Ascending aorta (tissue), 2 donors: ENCODE measurements at regions not wholly inside any gene's neighbourhood (a gene's known extent, or its start where the extent isn't known, plus 50 kb on each side); places are given as distances from the start of the nearest gene placed in this dataset.

ENCODE experiments used
- DNase-seq, 2 donors: peaks; one replicate each; pipeline ENCODE4 v3.0.0-alpha.2; 2019; ENCODE audit warnings: low spot score in 2 of 2
- H3K27ac ChIP-seq, 2 donors: fragments of 200-600 bp; sonication (generic); one replicate each; pipeline ENCODE4 v1.5.1; 2016 to 2017; ENCODE audit warnings: mild to moderate bottlenecking in 1 of 2
- H3K27me3 ChIP-seq: fragments of 200-600 bp; sonication (generic); one replicate; pipeline ENCODE4 v1.5.1; 2017
- H3K36me3 ChIP-seq, 2 donors: fragments of 200-600 bp; sonication (generic); one replicate each; pipeline ENCODE4 v1.5.1; 2016
- H3K4me1 ChIP-seq, 2 donors: fragments of 200-600 bp; sonication (generic); one replicate each; pipeline ENCODE4 v1.5.1; 2016 to 2017; ENCODE audit warnings: mild to moderate bottlenecking in 1 of 2
- H3K4me3 ChIP-seq, 2 donors: fragments of 200-600 bp; sonication (generic); one replicate each; pipeline ENCODE4 v1.5.1; 2016 to 2017; ENCODE audit warnings: mild to moderate bottlenecking in 1 of 2
- H3K9me3 ChIP-seq, 2 donors: fragments of 200-600 bp; sonication (generic); one replicate each; pipeline ENCODE4 v1.5.1; 2016
- CTCF ChIP-seq, 3 experiments: fragments of 200-600 bp in 2 of 3; fragments of 450-650 bp in 1 of 3; sonication (generic) in 2 of 3; IDR thresholded peaks; one replicate each; pipeline ENCODE4 v1.5.1; 2016 to 2019; ENCODE audit warnings: antibody characterized with exemption in 3 of 3, mild to moderate bottlenecking in 1 of 3, moderate library complexity in 1 of 3
- intact Hi-C: fragments of 100-400 bp; cut with DNase I; formaldehyde crosslinking; loops from one replicate; pipeline ENCODE4 v1.15.1; 2023

DNA sequence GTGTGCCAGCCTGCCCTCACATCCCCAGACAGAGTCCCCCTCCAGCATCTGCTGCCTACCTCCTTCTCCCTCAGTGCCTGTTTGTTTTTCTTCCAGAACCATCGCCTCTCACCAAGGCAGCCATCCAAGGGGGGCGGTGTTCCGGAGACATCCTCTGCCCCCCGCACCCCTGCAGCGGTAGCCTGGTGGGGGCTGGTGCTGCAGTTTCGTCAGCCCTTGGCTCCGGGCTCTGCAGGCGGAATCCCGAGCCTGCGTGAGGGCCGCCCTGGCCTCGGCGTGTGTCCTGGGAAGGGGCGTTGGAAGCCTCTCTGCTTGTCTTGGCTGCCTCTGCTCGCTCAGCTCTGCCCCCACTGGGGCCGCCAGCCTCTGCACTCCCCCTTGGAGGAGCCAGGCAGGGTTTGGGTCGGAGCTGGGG, 126.0 kb upstream of the CIBAR2 start:
- intact Hi-C loops, result loop anchor here (5.0 kb wide), 1 partner anchor 111 kb away; no protein-coding TSS in a partner anchor
- H3K27me3 ChIP-seq, result no peaks in the 10 kb centered on the region
- H3K9me3 ChIP-seq, result no peaks in the 10 kb centered on the region
- H3K36me3 ChIP-seq, result no peaks in the 10 kb centered on the region
- peak in 1 of 3 experiments; percentile 24 for TF ChIP-seq CTCF (IDR thresholded peaks at IDR 0.05)
- peaks cover 17 to 29% of the 10 kb centered on the region in 2 donors for H3K4me1 ChIP-seq
- H3K4me3 ChIP-seq, result peak overlapping the region in 1 of 2 donors; percentile 2
- peak overlapping the region; percentile 34 to 43 for H3K27ac ChIP-seq
- DNase-seq, result peak; percentile 30 to 89

- no peak for DNase-seq
- H3K4me1 ChIP-seq, result peaks cover 17 to 29% of the 10 kb centered on the region in 2 donors
- H3K4me3 ChIP-seq, result no peak overlapping the region
- H3K36me3 ChIP-seq, result no peaks in the 10 kb centered on the region
- TF ChIP-seq CTCF (IDR thresholded peaks at IDR 0.05), result no peak
- intact Hi-C loops, result loop anchor here (5.0 kb wide), 1 partner anchor 112 kb away; no protein-coding TSS in a partner anchor
- no peaks in the 10 kb centered on the region for H3K9me3 ChIP-seq
- no peak overlapping the region for H3K27ac ChIP-seq
- no peaks in the 10 kb centered on the region for H3K27me3 ChIP-seq
Observed at GRCh38 chr16:85239239-85239638, 127.0 kb upstream of the CIBAR2 start.

DNA sequence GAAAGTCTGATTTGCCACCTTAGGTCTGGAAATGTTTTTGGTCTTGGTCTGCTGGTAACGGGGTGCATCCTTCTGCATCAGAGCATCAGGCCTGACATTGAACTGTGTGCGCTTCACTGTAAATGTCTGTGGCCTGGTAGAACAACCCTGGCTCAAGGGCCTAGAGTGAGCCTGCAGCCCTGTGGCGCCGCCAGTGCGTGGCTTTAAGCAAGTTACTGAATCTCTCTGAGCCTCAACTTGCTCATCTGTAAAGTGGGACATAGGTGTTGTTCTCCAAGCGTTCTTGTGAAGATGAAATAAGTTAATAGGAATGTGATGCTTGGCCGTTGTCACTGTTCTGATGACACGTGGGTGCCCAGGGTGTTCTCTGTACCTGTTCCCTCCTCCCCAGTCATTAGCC, 127.6 kb upstream of the CIBAR2 start:
- Histone ChIP-seq H3K27me3 (no peaks in the 10 kb centered on the region), H3K4me1 (peaks cover 15 to 23% of the 10 kb centered on the region in 2 donors), H3K27ac (no peak overlapping the region), H3K36me3 (no peaks in the 10 kb centered on the region), H3K9me3 (no peaks in the 10 kb centered on the region), H3K4me3 (no peak overlapping the region)
- no peak for DNase-seq
- intact Hi-C loops, result loop anchor here (5.0 kb wide), 1 partner anchor 113 kb away; no protein-coding TSS in a partner anchor
- no peak for TF ChIP-seq CTCF (IDR thresholded peaks at IDR 0.05)

DNA sequence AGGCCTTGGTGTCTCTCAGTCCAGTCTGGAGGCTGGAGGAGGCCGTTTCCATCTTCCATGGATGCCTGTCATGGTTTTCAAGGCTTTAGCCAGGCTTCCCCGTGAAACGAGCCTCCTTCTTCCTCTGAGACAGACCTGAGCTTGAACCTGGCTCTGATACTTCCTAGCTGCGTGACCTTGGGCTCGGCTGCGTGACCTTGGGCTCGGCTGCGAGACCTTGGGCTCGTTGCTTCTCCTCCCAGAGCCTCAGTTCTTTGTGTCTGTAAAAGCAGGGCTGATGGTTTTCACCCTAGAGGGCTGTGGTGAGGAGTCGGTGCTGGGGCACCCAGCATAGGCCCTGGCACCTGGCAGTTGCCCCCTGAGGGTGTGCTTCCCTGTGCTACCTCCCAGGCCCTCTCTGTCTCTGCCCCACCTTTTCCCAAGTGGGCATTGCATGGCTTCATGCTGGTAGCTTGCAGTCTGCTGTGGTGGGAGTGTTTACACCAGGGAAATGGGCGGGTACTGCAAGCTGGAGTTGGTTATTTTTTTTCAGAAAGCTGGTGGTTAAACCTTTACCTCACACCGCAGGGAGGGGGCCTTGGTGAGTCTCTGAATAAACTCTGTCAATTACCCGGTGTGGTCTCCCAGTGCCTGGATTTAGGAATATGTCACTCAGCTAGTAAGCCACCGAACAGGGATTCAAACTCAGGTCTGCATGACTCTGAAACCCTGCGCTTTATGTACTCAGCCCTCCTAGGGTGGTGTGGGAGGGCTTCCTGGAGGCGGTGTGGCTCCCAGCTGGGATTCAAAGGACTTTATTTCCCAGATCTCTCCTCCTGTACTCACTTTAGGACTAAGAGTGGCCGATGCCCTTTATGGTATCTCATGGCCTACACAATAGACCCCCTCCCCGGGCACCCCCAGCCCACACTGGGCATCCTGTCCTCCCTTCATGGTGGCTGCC, 129.0 kb upstream of the CIBAR2 start:
- intact Hi-C loops, result no loop called here
- Histone ChIP-seq H3K4me1 (peaks cover 8 to 15% of the 10 kb centered on the region in 2 donors), H3K9me3 (no peaks in the 10 kb centered on the region), H3K4me3 (no peak overlapping the region), H3K27ac (no peak overlapping the region), H3K36me3 (no peaks in the 10 kb centered on the region), H3K27me3 (no peaks in the 10 kb centered on the region)
- DNase-seq, result no peak
- no peak for TF ChIP-seq CTCF (IDR thresholded peaks at IDR 0.05)

DNA sequence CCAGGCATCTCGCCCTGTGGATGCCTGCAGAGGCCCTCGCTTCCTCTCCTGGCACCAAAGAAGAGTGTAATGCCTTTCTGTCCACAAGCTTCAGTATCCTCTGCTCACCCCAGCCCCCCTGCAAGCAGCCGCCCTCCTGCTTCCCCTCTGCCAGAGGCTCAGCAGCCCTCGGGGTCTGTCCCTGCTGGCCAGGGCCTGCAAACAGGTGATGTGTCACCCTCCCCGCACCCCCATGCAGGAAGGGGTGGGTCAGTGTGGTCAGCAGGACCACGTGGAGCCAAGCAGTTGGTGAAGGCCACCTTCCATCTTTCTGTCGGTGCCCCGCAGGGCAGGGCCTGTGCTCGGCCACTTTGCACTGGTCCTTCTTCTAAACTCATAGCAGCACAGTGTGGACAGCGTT, 129.9 kb upstream of the CIBAR2 start:
- no peak for TF ChIP-seq CTCF (IDR thresholded peaks at IDR 0.05)
- H3K4me1 ChIP-seq, result peaks cover 8 to 14% of the 10 kb centered on the region in 2 donors
- no peak overlapping the region for H3K27ac ChIP-seq
- DNase-seq, result no peak
- H3K4me3 ChIP-seq, result no peak overlapping the region
- no peaks in the 10 kb centered on the region for H3K36me3 ChIP-seq
- no peaks in the 10 kb centered on the region for H3K9me3 ChIP-seq
- no peaks in the 10 kb centered on the region for H3K27me3 ChIP-seq
- intact Hi-C loops, result no loop called here
